IMR-90 (cell line): ENCODE measurements at regions not wholly inside any gene's neighbourhood (a gene's known extent, or its start where the extent isn't known, plus 50 kb on each side); places are given as distances from the start of the nearest gene placed in this dataset.

Experiments
- ATAC-seq: fragments of 200-7000 bp; cut with Tn5 transposase; 2 replicates; pipeline ENCODE4 v1.9.1; 2020; ENCODE audit warnings: low read depth, mild to moderate bottlenecking, moderate library complexity
- BruUV-seq: library from RNA; stranded (reverse); fragments of 400-500 nt; replicated peaks from 2 replicates; lab custom pipeline; 2021; lab: Mats Ljungman, UMichigan
- CTCF ChIA-PET: fragments of 300-600 bp; formaldehyde crosslinking; extraction: SDS; loops from one replicate; lab custom pipeline; 2021; ENCODE audit warnings: antibody characterized with exemption; lab: Yijun Ruan, JAX
- POLR2A ChIA-PET: fragments of 300-600 bp; sonication (Branson Sonifier 250); formaldehyde crosslinking; loops from one replicate; lab custom pipeline; 2022; ENCODE audit warnings: antibody characterized with exemption; ENCODE audit not compliant: unreplicated experiment; lab: Charles Lee
- DNase-seq: peaks from one replicate; pipeline ENCODE4 v3.0.0; 2013
- H2AFZ ChIP-seq: replicated peaks from 2 replicates; pipeline ENCODE3; 2013; ENCODE audit warnings: low read length, mild to moderate bottlenecking; ENCODE audit not compliant: poor library complexity
- H2AK5ac ChIP-seq: 2 replicates; pipeline ENCODE4 v1.6.1; 2013; ENCODE audit warnings: low read depth, low read length, inconsistent platforms
- H2AK9ac ChIP-seq: replicated peaks from 2 replicates; pipeline ENCODE3; 2013; ENCODE audit warnings: mild to moderate bottlenecking, low read depth, low read length, moderate library complexity; ENCODE audit not compliant: poor library complexity
- H2BK120ac ChIP-seq: 2 replicates; pipeline ENCODE4 v1.6.1; 2013; ENCODE audit warnings: low read depth, low read length, inconsistent platforms
- H2BK15ac ChIP-seq: 3 replicates; pipeline ENCODE4 v1.6.1; 2013; ENCODE audit warnings: low read depth, low read length, inconsistent platforms
- H2BK20ac ChIP-seq: 2 replicates; pipeline ENCODE4 v1.6.1; 2013; ENCODE audit warnings: low read depth, mild to moderate bottlenecking, inconsistent platforms, low read length, moderate library complexity
- H2BK5ac ChIP-seq: 2 replicates; pipeline ENCODE4 v1.6.1; 2013; ENCODE audit warnings: mild to moderate bottlenecking, low read depth, low read length, inconsistent platforms; ENCODE audit not compliant: poor library complexity, severe bottlenecking
- H3K14ac ChIP-seq: replicated peaks from 2 replicates; pipeline ENCODE4 v1.6.1; 2013; ENCODE audit warnings: low read depth, low read length, inconsistent platforms
- H3K18ac ChIP-seq: 2 replicates; pipeline ENCODE4 v1.6.1; 2013; ENCODE audit warnings: low read depth, low read length, control low read depth
- H3K23ac ChIP-seq: 2 replicates; pipeline ENCODE4 v1.6.1; 2013; ENCODE audit warnings: low read depth, low read length, inconsistent platforms
- H3K27ac ChIP-seq: 2 replicates; pipeline ENCODE4 v1.5.1; 2013; ENCODE audit warnings: mild to moderate bottlenecking, control low read depth, low read length; ENCODE audit not compliant: insufficient read depth
- H3K27me3 ChIP-seq: 2 replicates; pipeline ENCODE4 v1.6.1; 2013; ENCODE audit warnings: low read length; ENCODE audit not compliant: control insufficient read depth, insufficient read depth
- H3K36me3 ChIP-seq: 2 replicates; pipeline ENCODE4 v1.6.1; 2013; ENCODE audit warnings: low read length, mixed read lengths; ENCODE audit not compliant: control insufficient read depth, insufficient read depth
- H3K4ac ChIP-seq: 2 replicates; pipeline ENCODE4 v1.6.1; 2013; ENCODE audit warnings: low read depth, low read length, inconsistent platforms
- H3K4me1 ChIP-seq: 2 replicates; pipeline ENCODE4 v1.6.1; 2013; ENCODE audit warnings: low read length, mixed read lengths; ENCODE audit not compliant: control insufficient read depth, insufficient read depth
- H3K4me2 ChIP-seq: 2 replicates; pipeline ENCODE4 v1.6.1; 2013; ENCODE audit warnings: low read depth, mild to moderate bottlenecking, control low read depth, low read length, moderate library complexity
- H3K4me3 ChIP-seq: 2 replicates; pipeline ENCODE4 v1.5.1; 2013; ENCODE audit warnings: low read depth, mild to moderate bottlenecking, control low read depth, low read length, moderate library complexity; ENCODE audit not compliant: insufficient read depth
- H3K56ac ChIP-seq: 2 replicates; pipeline ENCODE4 v1.6.1; 2013; ENCODE audit warnings: low read length, inconsistent platforms; ENCODE audit not compliant: insufficient read depth; ENCODE audit errors: extremely low read depth
- H3K79me1 ChIP-seq, 2 experiments: 2 replicates each; pipeline ENCODE4 v1.6.1; 2013; ENCODE audit warnings: low read length in 2 of 2, inconsistent platforms in 1 of 2, low read depth in 1 of 2
- H3K9ac ChIP-seq: 2 replicates; pipeline ENCODE4 v1.6.1; 2013; ENCODE audit warnings: low read depth, low read length, control low read depth
- H3K9me1 ChIP-seq: 2 replicates; pipeline ENCODE4 v1.6.1; 2013; ENCODE audit warnings: low read length, inconsistent platforms; ENCODE audit not compliant: insufficient read depth
- H3K9me3 ChIP-seq: 2 replicates; pipeline ENCODE4 v1.6.1; 2013; ENCODE audit warnings: low read length; ENCODE audit not compliant: control insufficient read depth, insufficient read depth
- H4K20me1 ChIP-seq: 2 replicates; pipeline ENCODE4 v1.6.1; 2013; ENCODE audit warnings: low read length, inconsistent platforms; ENCODE audit not compliant: insufficient read depth
- H4K5ac ChIP-seq: 2 replicates; pipeline ENCODE4 v1.6.1; 2013; ENCODE audit warnings: mild to moderate bottlenecking, low read depth, low read length, control low read depth
- H4K8ac ChIP-seq, 2 experiments: 2 replicates each; pipeline ENCODE4 v1.6.1; 2013; ENCODE audit warnings: low read depth in 2 of 2, low read length in 2 of 2, control low read depth in 1 of 2, inconsistent platforms in 1 of 2
- H4K91ac ChIP-seq: 2 replicates; pipeline ENCODE4 v1.6.1; 2013; ENCODE audit warnings: low read depth, low read length, inconsistent platforms; ENCODE audit not compliant: insufficient read depth
- CHD1 ChIP-seq: IDR thresholded peaks from 2 replicates; pipeline ENCODE4 v1.6.1; 2012; ENCODE audit warnings: low read depth, low read length, improper control_type of control experiment
- CTCF ChIP-seq: conservative IDR thresholded peaks from 2 replicates; pipeline ENCODE4 v1.5.1; 2012; ENCODE audit warnings: mild to moderate bottlenecking, low read depth, low read length, improper control_type of control experiment
- RAD21 ChIP-seq: IDR thresholded peaks from 2 replicates; pipeline ENCODE4 v1.6.1; 2012; ENCODE audit warnings: low read length, improper control_type of control experiment
- RCOR1 ChIP-seq: IDR thresholded peaks from 2 replicates; pipeline ENCODE4 v1.6.1; 2012; ENCODE audit warnings: mild to moderate bottlenecking, low read length, improper control_type of control experiment; ENCODE audit not compliant: insufficient replicate concordance
- WGBS, 2 experiments: methylation state at CpG; one replicate each; pipeline versions ENCODE4 v1.1.5 to v1.1.7; 2013; ENCODE audit warnings: missing lambda C conversion rate in 2 of 2; ENCODE audit not compliant: insufficient read length in 1 of 2; ENCODE audit errors: extremely low coverage in 2 of 2; 5-methylcytosine and 5-hydroxymethylcytosine counted together
- dilution Hi-C: fragments of 300-500 bp; cut with HindIII; formaldehyde crosslinking; loops from one replicate; pipeline ENCODE4 v1.14.3; 2018; ENCODE audit warnings: low sequenced_read_pairs; ENCODE audit not compliant: unreplicated experiment
- in situ Hi-C: fragments of 300-500 bp; cut with MboI; formaldehyde crosslinking; loops from 3 replicates; pipeline ENCODE4 v1.14.3; 2019; ENCODE audit warnings: low sequenced_read_pairs, inconsistent platforms, mixed read lengths
- intact Hi-C: fragments of 100-400 bp; cut with micrococcal nuclease; formaldehyde crosslinking; loops from 2 replicates; pipeline ENCODE4 v1.10.0; 2022

DNA sequence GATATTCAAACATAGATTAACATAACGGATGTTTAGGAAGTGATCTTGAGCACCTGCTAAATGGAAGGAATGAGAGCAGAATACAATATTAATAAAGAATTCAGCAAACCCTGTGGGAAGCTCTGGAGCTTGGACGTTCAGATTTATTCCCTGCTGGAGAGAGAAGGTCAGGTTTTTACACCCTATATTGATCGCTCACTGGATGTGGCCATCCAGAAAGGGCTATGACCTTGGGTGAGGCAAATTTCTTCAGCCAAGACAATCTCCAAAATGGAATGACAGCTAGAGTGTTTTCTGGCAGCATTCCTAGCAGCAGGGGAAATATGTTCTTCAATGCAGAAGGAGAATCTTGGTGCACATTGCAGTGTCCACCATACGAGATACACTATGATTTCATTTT, 288.3 kb downstream of the IRS1 start:
- Histone ChIP-seq H2BK15ac (no peak overlapping the region), H3K18ac (no peak overlapping the region), H3K79me1 (no peaks in the 10 kb centered on the region), H2BK20ac (no peak overlapping the region), H4K20me1 (no peaks in the 10 kb centered on the region), H4K5ac (no peak overlapping the region), H3K4me3 (no peak overlapping the region), H3K27ac (no peak overlapping the region), H3K36me3 (no peaks in the 10 kb centered on the region), H2AFZ (no peak overlapping the region), H3K4me1 (peaks cover 2% of the 10 kb centered on the region), H3K9me1 (no peaks in the 10 kb centered on the region; the same call in 1 of the 2 replicates), H2AK9ac (no peak overlapping the region), H3K4ac (no peak overlapping the region; the same call in 1 of the 2 replicates), H3K27me3 (no peaks in the 10 kb centered on the region), H3K23ac (no peak overlapping the region), H2BK5ac (no peak overlapping the region), H3K9ac (no peak overlapping the region), H3K9me3 (no peaks in the 10 kb centered on the region), H4K8ac (no peak overlapping the region), H4K91ac (no peak overlapping the region), H2BK120ac (no peak overlapping the region), H2AK5ac (no peak overlapping the region), H3K56ac (no peak overlapping the region), H3K4me2 (no peak overlapping the region), H3K14ac (no peak overlapping the region)
- CTCF ChIA-PET: interaction anchor here (0.7 kb wide), 1 partner anchor 1382 kb away, joined by 4 read pairs; no protein-coding TSS in a partner anchor
- dilution Hi-C loops (no loop called here), in situ Hi-C loops (no loop called here), intact Hi-C loops (loop anchor here (10.0 kb wide), 1 partner anchor 627 kb away; no protein-coding TSS in a partner anchor)
- POLR2A ChIA-PET: no interaction called here
- no CpG with 5 or more reads among the region's 4 CpGs for WGBS, 2 experiments
- ATAC-seq: no peak
- TF ChIP-seq RAD21 (no peak), CTCF (no peak), CHD1 (no peak), RCOR1 (no peak)
- BruUV-seq: no TSS peak
- DNase-seq: no peak
